Activated CD4-positive, CD25-positive, alpha-beta regulatory T cell treated with anti-CD3 and anti-CD28 coated beads, Interleukin-2, amount 50 U/mL, for 72 hours (primary cell): ENCODE measurements at regions not wholly inside any gene's neighbourhood (a gene's known extent, or its start where the extent isn't known, plus 50 kb on each side); places are given as distances from the start of the nearest gene placed in this dataset.

Source experiments
- DNase-seq: peaks from one replicate; pipeline ENCODE4 v3.0.0; 2021

DNA sequence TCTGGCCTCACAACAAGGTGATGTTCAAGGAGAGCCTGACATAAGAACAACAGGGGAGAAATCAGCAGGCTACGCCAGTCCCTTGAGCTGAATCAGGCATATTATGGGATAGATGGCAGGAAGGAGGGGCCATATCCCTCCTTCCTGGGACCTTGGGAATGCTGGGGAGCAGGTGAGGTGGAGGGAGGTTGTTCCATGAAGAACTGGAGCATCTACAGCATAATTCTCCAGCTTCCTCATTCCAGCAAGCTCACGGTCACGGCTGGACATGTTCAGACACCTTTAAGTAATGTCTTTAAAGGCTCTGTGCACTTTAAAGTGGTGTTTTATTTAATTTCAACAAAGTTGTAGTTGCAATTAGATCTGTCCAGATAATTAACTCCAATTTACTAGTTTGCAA is 780.5 kb downstream of the TYW1 start:
- DNase-seq, result no peak

DNA sequence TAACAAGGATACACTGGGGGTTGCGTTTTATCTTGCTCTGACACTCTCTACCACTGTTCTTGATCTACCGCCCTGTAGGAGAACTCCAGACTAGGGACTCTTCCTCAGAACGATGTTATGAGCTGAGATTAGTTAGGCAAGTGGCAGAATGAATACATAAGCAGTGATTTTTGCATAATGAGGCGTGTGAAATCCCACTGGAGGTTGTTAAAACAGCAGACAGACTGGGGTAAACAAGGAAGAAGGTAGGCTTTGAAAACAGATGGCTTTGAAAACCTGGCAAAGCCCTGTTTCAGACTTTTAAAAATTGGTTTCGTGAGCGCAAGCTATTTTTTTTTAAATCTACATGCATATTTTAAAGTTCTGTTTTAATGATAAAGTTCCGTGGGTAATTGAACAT is 785.2 kb downstream of the TYW1 start:
- DNase-seq, result no peak

DNA sequence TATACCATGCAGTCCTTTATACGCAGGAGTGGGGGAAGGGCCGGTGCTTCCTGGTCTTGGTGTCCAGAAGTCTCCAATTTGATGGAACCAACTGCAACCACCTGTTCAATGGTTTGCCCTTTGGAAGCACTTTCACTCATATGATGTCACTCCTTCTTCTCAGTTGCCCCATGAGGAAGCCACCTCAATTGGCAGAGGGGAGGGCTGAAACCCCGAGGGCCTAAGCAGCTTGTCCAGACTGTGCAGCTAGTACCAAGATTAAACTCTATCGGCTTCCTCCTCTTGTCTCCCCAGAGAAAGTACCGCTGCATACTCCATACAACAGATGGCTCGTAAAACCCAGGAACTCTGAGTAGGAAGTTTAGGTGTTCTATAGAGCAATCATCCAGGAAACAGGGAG is 789.4 kb downstream of the TYW1 start:
- DNase-seq, result no peak

DNA sequence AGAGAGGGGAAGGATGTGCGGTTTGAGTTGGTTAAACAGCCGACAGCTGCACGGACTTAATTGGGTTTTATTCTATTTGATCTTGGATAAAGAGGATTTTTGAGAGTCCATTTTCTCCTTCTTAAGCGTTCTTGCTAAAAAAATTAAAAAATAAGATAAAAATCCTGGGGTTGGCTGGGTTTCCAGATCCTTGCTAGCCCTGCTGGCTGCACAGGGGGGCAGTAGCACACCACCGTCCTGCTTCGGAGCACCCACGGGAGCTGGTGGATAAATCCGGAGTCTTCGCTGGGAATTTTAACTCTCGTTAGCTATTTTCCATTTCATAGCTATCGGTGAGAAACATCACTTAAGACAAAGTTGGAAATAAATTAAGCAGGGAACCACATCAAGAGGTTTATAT is 792.0 kb downstream of the TYW1 start:
- DNase-seq, result no peak

DNA sequence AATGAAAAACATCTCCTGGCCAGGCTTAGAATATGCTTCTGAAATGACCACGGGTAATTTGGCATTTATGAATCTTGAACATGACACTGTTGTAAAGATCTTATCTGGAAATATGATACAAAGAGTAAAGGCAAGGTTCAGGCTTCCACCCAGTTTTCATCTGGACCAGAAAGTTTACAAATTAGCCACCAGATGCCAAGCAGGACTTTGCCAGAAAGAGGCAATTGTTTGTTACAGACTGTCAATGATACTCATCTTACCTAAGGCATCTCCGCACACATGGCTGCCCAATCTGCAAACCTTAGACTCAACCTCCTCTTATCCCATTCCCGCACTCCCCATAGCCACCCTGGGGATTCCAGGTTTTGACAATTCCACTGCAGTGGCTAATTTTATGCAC is 795.3 kb downstream of the TYW1 start:
- DNase-seq, result no peak

DNA sequence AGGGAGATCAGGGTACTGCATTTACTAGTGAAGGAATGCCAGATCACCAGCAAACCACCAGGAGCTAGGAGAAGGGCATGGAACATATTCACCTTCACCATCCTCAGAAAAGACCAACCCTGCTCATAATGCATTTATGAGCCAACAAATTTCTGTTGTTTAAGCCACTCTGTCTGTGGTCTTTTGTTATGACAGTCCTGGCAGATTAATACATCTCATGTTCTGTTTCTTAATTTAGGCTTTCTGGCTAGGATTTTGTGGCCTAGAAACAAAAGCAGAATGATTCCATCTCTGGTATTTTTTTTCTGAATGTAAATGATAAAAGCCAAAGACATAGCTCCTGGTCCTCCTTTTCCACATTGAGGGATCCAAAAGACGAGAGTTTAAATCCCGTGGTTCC is 797.9 kb downstream of the TYW1 start:
- DNase-seq, result no peak

DNA sequence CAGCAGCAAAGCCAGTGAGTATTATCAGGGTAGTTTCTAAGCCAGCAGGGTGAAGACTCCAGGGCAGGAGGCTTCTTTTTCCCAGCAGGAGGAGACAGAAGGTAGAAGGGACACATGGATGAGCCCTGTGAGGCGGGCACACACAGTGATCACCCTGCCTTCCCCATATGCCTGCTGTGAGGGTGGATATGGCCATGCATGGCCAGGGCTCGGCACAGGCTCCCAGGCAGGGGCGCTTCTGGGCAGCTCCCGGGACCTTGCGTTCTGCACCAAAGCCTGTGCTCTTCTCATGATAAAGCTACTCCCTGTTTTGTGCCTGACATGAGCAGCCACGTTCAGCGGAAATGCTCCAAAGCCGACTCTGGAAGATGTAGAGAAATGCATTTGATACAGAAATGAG is 807.2 kb downstream of the TYW1 start:
- DNase-seq, result no peak

DNA sequence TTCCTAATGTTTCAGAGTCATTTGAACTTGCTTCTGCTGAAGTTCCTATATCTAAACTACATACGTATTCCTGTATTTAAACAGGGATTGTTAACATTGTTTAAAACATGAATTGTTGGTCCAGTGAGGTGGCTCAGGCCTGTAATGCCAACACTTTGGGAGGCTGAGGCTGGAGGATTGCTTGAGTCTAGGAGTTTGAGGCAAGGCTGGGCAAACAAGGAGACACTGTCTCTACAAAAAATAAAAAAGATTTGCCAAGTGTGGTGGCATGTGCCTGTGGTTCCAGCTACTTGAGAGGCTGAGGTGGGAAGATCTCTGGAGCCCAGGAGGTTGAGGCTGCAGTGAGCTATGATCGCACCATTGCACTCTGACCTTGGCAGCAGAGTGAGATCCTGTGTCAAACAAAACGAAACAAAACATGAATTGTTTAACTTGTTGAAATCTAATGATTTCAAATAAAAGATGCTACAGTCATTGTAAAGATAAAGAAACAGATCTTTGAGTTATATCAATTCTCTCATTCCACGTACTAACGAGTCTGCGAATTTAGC is 809.4 kb downstream of the TYW1 start:
- no peak for DNase-seq

DNA sequence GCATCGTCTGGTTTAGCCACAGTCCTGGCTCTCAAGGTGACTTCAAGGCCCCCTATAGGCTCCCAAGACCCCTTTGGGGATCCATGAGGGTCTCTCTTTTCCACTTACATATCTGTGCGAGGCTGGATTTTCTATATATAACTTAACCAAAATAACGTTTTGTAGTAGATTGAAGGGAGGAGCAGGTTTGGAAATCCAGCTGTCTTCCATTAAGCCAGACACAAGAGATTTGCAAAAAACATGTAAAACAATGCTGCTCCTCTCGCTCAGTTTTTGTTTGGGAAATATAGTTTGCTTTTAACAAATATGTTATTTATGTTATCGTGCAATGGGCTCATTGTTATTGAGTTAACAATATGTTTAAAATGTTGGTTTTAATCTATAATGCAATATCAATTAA is 811.2 kb downstream of the TYW1 start:
- DNase-seq, result no peak

DNA sequence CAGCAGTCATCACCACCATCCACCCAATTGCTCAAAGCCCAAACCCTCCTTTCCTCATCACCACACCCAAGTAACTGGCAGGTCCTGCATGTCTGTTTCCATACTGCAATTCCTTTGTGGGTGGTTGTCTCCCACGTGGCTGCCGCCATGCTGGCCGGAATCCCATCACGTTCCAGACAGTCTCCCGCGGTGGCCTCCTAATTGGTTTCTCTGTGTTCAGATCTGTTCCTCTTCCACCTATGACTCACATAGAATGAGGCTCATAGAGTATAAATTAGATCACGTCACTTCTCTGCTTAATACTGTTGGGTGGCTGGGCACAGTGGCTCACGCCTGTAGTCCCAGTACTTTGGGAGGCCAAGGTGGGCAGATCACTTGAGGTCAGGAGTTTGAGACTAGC is 813.0 kb downstream of the TYW1 start:
- no peak for DNase-seq

DNA sequence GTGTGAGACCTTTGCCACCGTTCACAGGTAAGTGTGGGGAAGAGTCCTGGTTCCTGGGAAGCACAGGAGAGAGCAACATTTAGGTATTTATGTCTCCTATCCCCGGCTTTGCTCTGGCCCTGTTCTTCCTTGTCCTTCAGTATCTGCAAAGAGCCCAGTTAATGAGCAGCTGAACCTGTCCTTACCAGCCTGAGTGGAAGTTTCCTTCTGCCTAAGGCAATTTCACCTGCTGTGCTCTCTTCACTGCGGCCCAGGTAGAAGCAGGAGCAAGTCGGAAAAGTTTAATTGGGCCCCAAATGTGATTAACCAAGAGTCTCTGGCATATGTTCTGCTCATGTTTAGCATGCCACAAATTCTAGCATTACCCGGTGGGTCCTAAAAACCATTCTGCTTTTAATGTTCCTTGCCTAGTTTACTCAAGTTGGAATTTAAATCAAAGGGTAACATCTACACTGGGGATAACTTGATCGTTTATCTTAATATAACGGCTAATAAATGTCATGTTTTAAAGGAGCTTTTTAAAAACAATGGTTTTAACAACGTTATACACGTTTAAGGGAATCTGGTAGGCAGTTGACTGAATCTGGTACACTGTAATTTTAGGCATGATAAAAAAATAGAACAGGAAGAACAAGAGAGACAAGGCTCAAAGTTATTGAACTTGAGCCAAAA is 817.1 kb downstream of the TYW1 start:
- no peak for DNase-seq

DNA sequence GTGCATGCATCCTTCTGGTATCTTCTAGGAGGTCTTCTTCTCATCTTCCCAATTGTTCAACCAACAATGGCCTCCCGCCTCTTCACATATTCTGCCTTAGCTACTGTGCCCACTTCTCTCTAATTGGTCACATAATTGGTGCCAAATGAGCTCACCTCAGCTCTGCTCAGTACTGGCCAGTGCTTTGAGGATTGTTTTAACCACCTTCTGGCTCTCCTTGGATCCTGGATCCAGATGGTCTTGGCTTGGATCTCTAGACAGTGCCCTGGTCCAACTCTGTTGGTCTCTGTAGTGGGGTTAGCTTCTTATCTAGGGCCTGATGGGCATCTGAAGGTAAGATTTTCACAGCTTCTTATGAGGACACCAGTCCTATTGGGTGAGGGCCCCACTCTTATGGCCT is 820.8 kb downstream of the TYW1 start:
- no peak for DNase-seq

DNA sequence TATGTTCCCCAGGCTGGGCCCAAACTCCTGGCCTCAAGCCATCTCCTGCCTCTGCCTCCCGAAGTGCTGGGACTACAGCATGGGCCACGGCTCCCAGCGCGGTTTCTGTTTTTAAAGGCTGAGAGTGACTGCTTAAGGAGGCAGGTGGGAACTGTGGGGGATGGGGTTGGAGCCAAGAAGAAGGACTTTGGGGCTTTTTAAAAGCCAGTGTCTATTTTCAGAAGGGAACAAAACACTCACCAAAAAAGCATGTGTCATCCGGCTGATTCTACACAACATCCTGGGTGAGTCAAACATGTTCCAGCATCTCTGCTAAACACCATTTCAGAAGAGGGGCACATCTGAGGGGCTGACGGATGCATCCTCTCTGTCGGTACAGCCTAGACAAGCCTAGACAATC is 824.5 kb downstream of the TYW1 start:
- DNase-seq, result no peak

DNA sequence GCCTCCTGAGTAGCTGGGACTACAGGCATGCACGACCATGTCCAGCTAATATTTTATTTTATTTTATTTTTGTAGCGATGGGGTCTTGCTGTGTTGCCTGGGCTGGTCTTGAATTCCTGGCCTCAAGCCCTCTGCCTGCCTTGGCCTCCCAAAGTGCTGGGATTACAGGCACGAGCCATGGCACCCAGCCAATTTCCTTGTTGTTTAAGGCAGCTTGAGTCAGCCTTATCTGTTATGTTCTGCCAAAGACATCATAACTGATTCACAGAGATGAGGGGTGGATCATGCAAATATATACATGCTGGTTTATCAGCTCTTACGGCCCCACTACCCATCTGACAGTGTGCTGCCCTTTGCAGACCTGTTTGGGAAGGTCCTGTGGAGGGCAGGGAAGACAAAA is 826.7 kb downstream of the TYW1 start:
- DNase-seq, result no peak

DNA sequence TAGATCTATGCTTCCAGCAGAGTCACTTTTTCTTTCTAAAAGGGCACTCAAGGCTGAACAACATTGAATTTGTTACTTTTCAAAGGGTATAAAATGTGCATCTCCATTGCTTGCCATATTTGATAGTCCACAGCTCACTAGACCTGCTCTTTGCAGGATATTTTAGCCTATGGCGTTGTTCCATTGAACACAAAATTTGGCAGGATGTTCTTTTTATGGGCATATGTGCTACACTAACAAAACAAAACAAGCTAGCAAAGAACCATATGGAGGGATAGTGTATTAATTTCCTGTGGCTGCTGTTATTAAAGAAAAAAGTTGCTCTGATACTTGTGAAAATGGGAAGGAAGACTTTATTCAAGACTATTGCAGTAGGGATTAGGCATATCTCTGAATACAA is 828.7 kb downstream of the TYW1 start:
- DNase-seq, result no peak

DNA sequence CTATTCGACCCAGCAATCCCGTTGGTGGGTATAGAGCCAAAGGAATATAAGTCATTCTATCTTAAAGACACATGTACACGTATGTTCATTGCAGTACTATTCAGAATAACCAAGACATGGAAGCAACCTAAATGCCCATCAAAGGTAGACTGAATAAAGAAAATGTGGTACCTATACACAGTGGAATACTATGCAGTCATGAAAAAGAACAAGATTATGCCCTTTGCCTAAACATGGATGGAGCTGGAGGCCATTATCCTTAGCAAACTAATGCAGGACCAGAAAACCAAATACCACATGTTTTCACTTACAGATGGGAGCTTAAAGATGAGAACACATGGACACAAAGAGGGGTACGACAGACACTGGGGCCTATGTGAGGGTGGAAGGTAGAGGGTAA is 845.3 kb downstream of the TYW1 start:
- DNase-seq, result no peak

DNA sequence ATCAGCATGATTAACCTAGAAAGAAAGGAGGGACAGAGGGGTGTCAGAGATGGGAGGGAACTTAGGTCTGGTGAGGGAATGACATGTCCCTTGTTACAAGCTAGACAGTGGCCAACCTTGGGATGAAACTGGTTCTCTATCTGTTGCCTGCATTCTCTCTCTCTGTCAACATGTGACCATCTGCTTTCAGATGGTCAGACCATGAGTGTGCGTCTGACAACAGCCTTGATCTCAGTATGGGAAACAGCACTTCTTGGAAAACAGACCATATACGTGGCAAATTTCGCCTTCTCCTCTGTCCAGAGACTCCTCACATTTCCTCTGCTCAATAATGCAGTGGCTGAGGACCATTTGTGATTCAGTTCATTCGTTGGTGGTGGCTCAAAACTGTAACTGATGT is 845.9 kb downstream of the TYW1 start:
- DNase-seq, result no peak

DNA sequence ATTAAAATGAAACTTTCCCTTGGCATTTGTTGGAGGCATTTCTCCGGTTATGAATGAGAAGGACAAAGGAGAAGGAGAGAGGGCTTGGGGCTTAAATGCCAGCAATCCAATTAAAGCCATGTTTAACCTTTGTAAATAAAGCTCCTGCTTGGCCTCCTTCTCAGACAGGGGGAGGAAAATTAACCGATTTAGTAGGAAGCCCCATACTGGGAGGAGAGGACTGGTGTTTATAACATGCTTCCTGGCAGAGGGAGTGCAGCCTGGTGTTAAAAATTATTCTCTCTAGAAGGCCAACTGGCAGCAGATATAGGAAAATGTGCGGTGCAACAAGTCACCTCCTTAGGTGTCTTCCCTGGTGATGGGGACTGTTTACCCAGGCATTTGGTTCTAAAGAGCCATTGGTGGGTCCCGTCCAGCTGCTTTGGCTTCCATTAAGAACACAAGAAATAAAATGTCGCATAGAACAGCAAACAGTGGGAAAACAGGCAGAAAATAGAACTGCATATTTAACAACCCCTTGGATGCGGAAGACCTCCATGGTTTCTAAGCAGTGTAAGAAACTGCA is 846.5 kb downstream of the TYW1 start:
- no peak for DNase-seq

DNA sequence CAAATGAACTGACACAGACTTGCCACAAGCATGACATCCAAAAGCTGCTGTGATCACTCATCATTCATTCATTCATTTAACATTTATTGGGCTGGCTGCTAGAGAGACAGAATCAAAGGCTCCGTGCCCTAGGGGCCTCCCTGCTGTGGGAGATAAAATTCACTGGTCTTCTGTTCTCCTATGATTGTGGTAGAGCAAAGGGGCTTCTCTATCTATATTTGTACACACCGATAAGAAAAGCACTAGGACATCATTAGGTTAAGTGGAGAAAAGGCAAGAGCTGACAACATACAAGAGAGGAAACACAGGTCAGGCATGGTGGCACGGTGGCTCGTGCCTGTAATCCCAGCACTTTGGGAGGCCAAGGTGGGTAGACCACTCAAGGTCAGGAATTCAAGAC is 847.0 kb downstream of the TYW1 start:
- DNase-seq, result no peak

DNA sequence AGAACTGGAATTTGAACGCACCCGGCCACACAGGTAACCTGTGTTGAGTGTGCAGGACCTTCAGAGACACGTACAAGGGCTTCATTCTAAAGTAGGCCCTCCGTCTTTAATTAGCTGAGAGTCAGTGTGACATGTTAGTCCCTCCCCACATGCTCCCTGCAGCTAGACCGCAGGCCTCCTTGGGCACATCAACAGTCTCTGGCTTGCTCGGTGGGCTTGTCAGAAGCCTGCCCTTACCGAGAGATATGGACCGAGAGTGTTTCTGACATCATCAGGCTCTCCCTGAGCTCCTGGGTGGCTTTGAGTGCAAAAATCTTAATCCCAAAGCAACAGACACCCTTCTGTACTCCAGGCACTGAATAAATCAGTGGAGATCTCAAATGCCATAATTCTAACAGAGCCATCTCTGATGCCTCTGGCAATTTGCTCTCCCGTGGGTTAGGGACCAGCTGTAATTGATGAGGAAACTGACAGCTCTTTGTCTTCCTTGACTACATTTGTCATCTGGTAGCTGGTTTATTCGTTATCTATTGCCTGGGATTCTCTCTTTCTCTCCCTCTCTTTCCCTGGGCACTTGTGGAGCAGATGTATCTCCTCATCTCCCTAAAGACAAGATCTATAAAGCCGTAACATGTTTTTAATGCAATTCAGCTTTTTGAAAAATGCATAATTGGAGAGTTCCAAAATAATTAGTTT is 850.6 kb downstream of the TYW1 start:
- DNase-seq, result no peak

DNA sequence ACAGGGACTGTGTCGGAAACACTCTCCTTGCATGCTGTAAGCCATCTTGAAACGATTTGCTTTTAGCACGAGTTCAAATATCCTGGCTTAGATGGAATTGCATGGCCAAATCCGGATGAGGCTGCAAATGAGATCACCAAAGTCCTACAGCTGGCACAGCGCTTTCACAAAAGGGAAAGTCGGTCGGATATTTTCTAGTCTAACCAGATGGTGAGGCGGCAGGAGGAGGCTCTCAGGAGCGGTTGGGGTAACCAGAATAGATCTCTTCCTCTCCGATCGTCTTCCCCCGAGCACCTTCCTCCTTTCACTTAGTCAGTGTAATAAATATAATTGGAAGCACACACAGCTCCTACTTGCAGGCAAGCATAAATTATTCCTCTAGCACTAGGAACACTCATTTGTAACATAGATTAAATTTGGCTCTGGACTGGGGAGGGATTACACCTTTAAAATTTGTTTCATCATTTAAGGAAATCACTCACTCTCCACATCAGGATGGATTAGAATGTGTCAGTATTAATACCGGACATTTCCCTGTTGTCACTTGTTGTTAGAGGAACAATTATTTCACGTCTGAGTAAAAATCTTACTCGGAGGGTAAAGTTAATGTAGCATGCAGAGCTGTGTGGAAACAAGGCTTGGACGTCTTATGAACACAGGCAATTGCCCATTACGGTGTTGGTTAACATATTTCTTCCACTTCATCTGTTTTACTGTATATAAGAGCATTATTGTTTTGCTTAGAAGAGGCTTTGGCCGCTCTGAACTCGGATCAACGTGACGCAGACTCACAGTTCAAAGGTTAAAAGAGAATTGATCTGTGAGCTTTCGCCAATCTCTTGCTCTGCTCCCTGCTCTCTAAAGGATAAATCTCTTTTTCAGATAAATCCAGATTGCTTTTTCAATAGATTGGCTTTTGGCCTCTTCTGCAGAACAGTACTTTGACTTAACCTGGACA is 857.9 kb downstream of the TYW1 start:
- DNase-seq, result no peak

DNA sequence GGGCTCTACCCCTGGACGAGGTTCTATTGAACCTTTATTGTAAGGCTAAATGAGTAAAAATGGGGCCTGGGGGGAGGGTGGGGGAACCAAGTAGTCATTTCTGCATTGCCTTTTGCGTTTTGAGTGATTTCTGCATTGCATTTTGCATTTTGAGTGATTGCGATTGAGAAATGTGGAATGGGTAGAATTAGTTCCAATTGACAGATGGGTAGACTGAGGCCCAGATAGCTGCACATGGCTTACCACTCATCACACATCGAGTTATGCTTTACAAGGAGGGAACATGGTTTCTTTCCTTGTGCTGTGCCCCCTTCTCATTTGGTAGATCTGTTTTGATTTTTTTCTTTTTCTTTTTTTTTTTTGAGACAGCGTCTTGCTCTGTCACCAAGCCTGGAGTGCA is 858.7 kb downstream of the TYW1 start:
- DNase-seq, result no peak

DNA sequence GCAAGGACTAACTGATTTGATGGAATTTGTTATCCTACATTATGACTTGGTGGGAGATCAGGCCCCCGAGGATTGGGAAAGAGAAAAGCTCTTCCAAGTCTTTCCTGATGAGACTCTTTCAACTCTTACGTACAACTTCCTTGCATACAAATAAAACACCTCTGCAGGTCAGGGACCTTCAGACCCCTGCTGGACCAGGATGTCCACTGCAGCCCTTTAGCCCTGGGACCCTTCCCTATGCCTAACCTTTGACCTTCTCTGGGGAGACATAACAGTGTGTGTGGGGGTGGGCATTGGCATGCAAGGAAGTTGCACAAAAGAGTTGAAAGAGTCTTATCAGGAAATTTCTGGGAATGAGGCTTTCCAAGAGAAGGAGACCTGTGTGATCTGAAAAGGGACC is 859.4 kb downstream of the TYW1 start:
- no peak for DNase-seq
